ENCODE measurements at regions not wholly inside any gene's neighbourhood (a gene's known extent, or its start where the extent isn't known, plus 50 kb on each side); places are given as distances from the start of the nearest gene placed in this dataset.

DNA sequence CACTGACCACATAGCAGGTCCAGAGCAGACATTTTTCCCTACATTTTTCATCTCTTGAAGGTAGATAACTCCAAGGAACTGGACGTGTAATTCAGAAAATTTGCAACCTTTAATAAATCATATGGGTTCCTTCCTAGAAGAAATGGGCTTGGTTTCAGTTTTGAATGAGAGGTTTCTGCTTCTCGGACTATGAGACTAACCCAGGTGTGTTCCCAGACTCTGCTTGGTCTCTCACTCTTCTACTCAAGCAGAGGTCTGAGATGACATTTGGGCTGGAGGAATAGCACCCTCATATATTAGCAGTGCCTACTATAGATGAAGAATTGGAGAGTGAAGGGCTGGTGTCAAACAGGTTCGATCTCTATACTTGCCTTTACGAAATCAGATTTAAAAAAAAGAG, 231.2 kb downstream of the DOK5 start:
- TF ChIP-seq, protein P1, sequence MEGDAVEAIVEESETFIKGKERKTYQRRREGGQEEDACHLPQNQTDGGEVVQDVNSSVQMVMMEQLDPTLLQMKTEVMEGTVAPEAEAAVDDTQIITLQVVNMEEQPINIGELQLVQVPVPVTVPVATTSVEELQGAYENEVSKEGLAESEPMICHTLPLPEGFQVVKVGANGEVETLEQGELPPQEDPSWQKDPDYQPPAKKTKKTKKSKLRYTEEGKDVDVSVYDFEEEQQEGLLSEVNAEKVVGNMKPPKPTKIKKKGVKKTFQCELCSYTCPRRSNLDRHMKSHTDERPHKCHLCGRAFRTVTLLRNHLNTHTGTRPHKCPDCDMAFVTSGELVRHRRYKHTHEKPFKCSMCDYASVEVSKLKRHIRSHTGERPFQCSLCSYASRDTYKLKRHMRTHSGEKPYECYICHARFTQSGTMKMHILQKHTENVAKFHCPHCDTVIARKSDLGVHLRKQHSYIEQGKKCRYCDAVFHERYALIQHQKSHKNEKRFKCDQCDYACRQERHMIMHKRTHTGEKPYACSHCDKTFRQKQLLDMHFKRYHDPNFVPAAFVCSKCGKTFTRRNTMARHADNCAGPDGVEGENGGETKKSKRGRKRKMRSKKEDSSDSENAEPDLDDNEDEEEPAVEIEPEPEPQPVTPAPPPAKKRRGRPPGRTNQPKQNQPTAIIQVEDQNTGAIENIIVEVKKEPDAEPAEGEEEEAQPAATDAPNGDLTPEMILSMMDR (conservative IDR thresholded peaks at IDR 0.05) = no peak
- no peak for TF ChIP-seq EZH2 (IDR thresholded peaks at IDR 0.05; ENCODE audit: low read depth)

Data from PC-9 (cell line).